ENCODE measurements at regions not wholly inside any gene's neighbourhood (a gene's known extent, or its start where the extent isn't known, plus 50 kb on each side); places are given as distances from the start of the nearest gene placed in this dataset.

- FAIRE-seq, result no peak
- no peak for TF ChIP-seq CTCF (IDR thresholded peaks at IDR 0.05; ENCODE audit: insufficient read depth, missing control alignments)
- no peak for DNase-seq (ENCODE audit: insufficient read length, low spot score)
Observed at GRCh38 chr6:98343797-98344196, 490.6 kb upstream of the POU3F2 start.

- no peak for TF ChIP-seq CTCF (IDR thresholded peaks at IDR 0.05; ENCODE audit: insufficient read depth, missing control alignments)
- DNase-seq (ENCODE audit: insufficient read length, low spot score) (no peak), FAIRE-seq (no peak)
Observed at GRCh38 chr6:98352348-98352747, 482.0 kb upstream of the POU3F2 start.

- no peak for DNase-seq (ENCODE audit: insufficient read length, low spot score)
- TF ChIP-seq CTCF (IDR thresholded peaks at IDR 0.05; ENCODE audit: insufficient read depth, missing control alignments), result no peak
- FAIRE-seq, result no peak
Observed at GRCh38 chr6:98358173-98358572, 476.2 kb upstream of the POU3F2 start.

- DNase-seq (ENCODE audit: insufficient read length, low spot score) (no peak), FAIRE-seq (no peak)
- no peak for TF ChIP-seq CTCF (IDR thresholded peaks at IDR 0.05; ENCODE audit: insufficient read depth, missing control alignments)
Observed at GRCh38 chr6:98366371-98366770, 468.0 kb upstream of the POU3F2 start.

GRCh38 chr6:98380589-98380988, 453.8 kb upstream of the POU3F2 start:
- TF ChIP-seq CTCF (IDR thresholded peaks at IDR 0.05; ENCODE audit: insufficient read depth, missing control alignments), result no peak
- DNase-seq (ENCODE audit: insufficient read length, low spot score) (no peak), FAIRE-seq (no peak)

GRCh38 chr6:98382246-98382645, 452.1 kb upstream of the POU3F2 start:
- no peak for DNase-seq (ENCODE audit: insufficient read length, low spot score)
- no peak for TF ChIP-seq CTCF (IDR thresholded peaks at IDR 0.05; ENCODE audit: insufficient read depth, missing control alignments)
- FAIRE-seq, result no peak

GRCh38 chr6:98384334-98384733, 450.0 kb upstream of the POU3F2 start:
- TF ChIP-seq CTCF (IDR thresholded peaks at IDR 0.05; ENCODE audit: insufficient read depth, missing control alignments), result no peak
- no peak for FAIRE-seq
- DNase-seq (ENCODE audit: insufficient read length, low spot score), result no peak
